ENCODE measurements at regions not wholly inside any gene's neighbourhood (a gene's known extent, or its start where the extent isn't known, plus 50 kb on each side); places are given as distances from the start of the nearest gene placed in this dataset.
"Not testable (repeated sequence)": the region's sequence is repeated elsewhere in the genome, so short reads cannot be mapped to it uniquely, and the experiment has no call there.

GRCh38 chr1:172845865-172846264, 187.0 kb downstream of the FASLG start:
- intact Hi-C loops (cut with micrococcal nuclease), result loop anchor here (1.0 kb wide), 1 partner anchor 21 kb away; no protein-coding TSS in a partner anchor
- H3K4me3 Mint-ChIP-seq, result no peak overlapping the region
- H3K36me3 Mint-ChIP-seq (ENCODE audit: low read depth), result no peaks in the 10 kb centered on the region
- no peak overlapping the region for H3K27ac Mint-ChIP-seq
- no peak for DNase-seq
- peaks cover 4% of the 10 kb centered on the region for H3K9me3 Mint-ChIP-seq
- H3K4me1 Mint-ChIP-seq (ENCODE audit: low read depth), result peaks cover 16% of the 10 kb centered on the region
- CTCF ChIA-PET, result no interaction called here
- peaks cover 28% of the 10 kb centered on the region for H3K27me3 Mint-ChIP-seq (ENCODE audit: low read depth)

GRCh38 chr1:172847814-172848213, 188.9 kb downstream of the FASLG start:
- CTCF ChIA-PET; DNase-seq; H3K36me3 Mint-ChIP-seq (ENCODE audit: low read depth); H3K9me3 Mint-ChIP-seq; H3K4me3 Mint-ChIP-seq; H3K27ac Mint-ChIP-seq; intact Hi-C loops (cut with micrococcal nuclease): not testable (repeated sequence)
- Mint-ChIP-seq H3K27me3 (ENCODE audit: low read depth) (peaks cover 16% of the 10 kb centered on the region), H3K4me1 (ENCODE audit: low read depth) (peaks cover 16% of the 10 kb centered on the region)

- CTCF ChIA-PET, result interaction anchor here (0.6 to 1.1 kb wide), 3 partner anchors 43 to 522 kb away, joined by 3 to 4 read pairs (median 4); no protein-coding TSS in a partner anchor
- no peak overlapping the region for H3K27ac Mint-ChIP-seq
- H3K27me3 Mint-ChIP-seq (ENCODE audit: low read depth), result peaks cover 10% of the 10 kb centered on the region
- DNase-seq, result no peak
- intact Hi-C loops (cut with micrococcal nuclease), result no loop called here
- H3K4me3 Mint-ChIP-seq, result no peak overlapping the region
- no peaks in the 10 kb centered on the region for H3K36me3 Mint-ChIP-seq (ENCODE audit: low read depth)
- H3K4me1 Mint-ChIP-seq (ENCODE audit: low read depth), result peaks cover 14% of the 10 kb centered on the region
- peaks cover 4% of the 10 kb centered on the region for H3K9me3 Mint-ChIP-seq
These were observed 190.8 kb downstream of the FASLG start for GRCh38 chr1:172849653-172850052.

GRCh38 chr1:172851077-172851476, 192.2 kb downstream of the FASLG start:
- intact Hi-C loops (cut with micrococcal nuclease), result no loop called here

GRCh38 chr1:172851856-172852255, 193.0 kb downstream of the FASLG start:
- peaks cover 5% of the 10 kb centered on the region for H3K27me3 Mint-ChIP-seq (ENCODE audit: low read depth)
- no peaks in the 10 kb centered on the region for H3K36me3 Mint-ChIP-seq (ENCODE audit: low read depth)
- intact Hi-C loops (cut with micrococcal nuclease), result no loop called here
- no peak for DNase-seq
- CTCF ChIA-PET, result no interaction called here
- H3K9me3 Mint-ChIP-seq, result peaks cover 4% of the 10 kb centered on the region
- no peaks in the 10 kb centered on the region for H3K4me1 Mint-ChIP-seq (ENCODE audit: low read depth)
- H3K4me3 Mint-ChIP-seq, result no peak overlapping the region
- no peak overlapping the region for H3K27ac Mint-ChIP-seq

More at GRCh38 chr1:172851077-172851476, 192.2 kb downstream of the FASLG start:
- H3K36me3 Mint-ChIP-seq (ENCODE audit: low read depth), result no peaks in the 10 kb centered on the region
- no peak for DNase-seq
- H3K4me3 Mint-ChIP-seq, result no peak overlapping the region
- H3K27ac Mint-ChIP-seq, result no peak overlapping the region
- H3K9me3 Mint-ChIP-seq, result peaks cover 4% of the 10 kb centered on the region
- CTCF ChIA-PET, result interaction anchor here (0.9 to 1.3 kb wide), 2 partner anchors 14 to 25 kb away, joined by 3 to 4 read pairs; no protein-coding TSS in a partner anchor
- H3K27me3 Mint-ChIP-seq (ENCODE audit: low read depth), result peaks cover 6% of the 10 kb centered on the region
- peaks cover 2% of the 10 kb centered on the region for H3K4me1 Mint-ChIP-seq (ENCODE audit: low read depth)

- H3K9me3 Mint-ChIP-seq; H3K4me1 Mint-ChIP-seq (ENCODE audit: low read depth); H3K27me3 Mint-ChIP-seq (ENCODE audit: low read depth); intact Hi-C loops (cut with micrococcal nuclease); H3K4me3 Mint-ChIP-seq; DNase-seq; H3K27ac Mint-ChIP-seq; H3K36me3 Mint-ChIP-seq (ENCODE audit: low read depth): not testable (repeated sequence)
- CTCF ChIA-PET, result interaction anchor here (0.6 kb wide), 1 partner anchor 106 kb away, joined by 3 read pairs; no protein-coding TSS in a partner anchor
These were observed 194.8 kb downstream of the TNFSF18 start for GRCh38 chr1:172855983-172856382.

GRCh38 chr1:172863031-172863430, 187.7 kb downstream of the TNFSF18 start:
- peaks cover 2% of the 10 kb centered on the region for H3K27me3 Mint-ChIP-seq (ENCODE audit: low read depth)
- intact Hi-C loops (cut with micrococcal nuclease), result no loop called here
- CTCF ChIA-PET, result interaction anchor here (0.7 to 1.6 kb wide), 3 partner anchors 36 to 647 kb away, joined by 3 to 5 read pairs (median 5); no protein-coding TSS in a partner anchor
- DNase-seq, result no peak
- no peak overlapping the region for H3K27ac Mint-ChIP-seq
- H3K4me3 Mint-ChIP-seq, result no peak overlapping the region
- H3K36me3 Mint-ChIP-seq (ENCODE audit: low read depth), result no peaks in the 10 kb centered on the region
- peaks cover 5% of the 10 kb centered on the region for H3K4me1 Mint-ChIP-seq (ENCODE audit: low read depth)
- H3K9me3 Mint-ChIP-seq, result peaks cover 2% of the 10 kb centered on the region

- peak; percentile 36 for DNase-seq
- H3K27ac Mint-ChIP-seq, result peak overlapping the region; percentile 34
These were observed 183.4 kb downstream of the TNFSF18 start for GRCh38 chr1:172867216-172867818.

GRCh38 chr1:172870901-172871606, 179.7 kb downstream of the TNFSF18 start:
- peaks cover 24% of the 10 kb centered on the region for H3K27me3 Mint-ChIP-seq (ENCODE audit: low read depth)
- no peak overlapping the region for H3K4me3 Mint-ChIP-seq
- CTCF ChIA-PET, result no interaction called here
- no peak for DNase-seq
- no peak overlapping the region for H3K27ac Mint-ChIP-seq
- no peaks in the 10 kb centered on the region for H3K9me3 Mint-ChIP-seq
- intact Hi-C loops (cut with micrococcal nuclease), result loop anchor here (1.0 to 5.0 kb wide), 4 partner anchors 24 to 996 kb away; partner anchors contain the start of genes GAS5 and ZBTB37
- H3K4me1 Mint-ChIP-seq (ENCODE audit: low read depth), result peaks cover 32% of the 10 kb centered on the region
- H3K36me3 Mint-ChIP-seq (ENCODE audit: low read depth), result no peaks in the 10 kb centered on the region

More at GRCh38 chr1:172867216-172867818, 183.4 kb downstream of the TNFSF18 start:
- CTCF ChIA-PET, result interaction anchor here (0.6 to 1.4 kb wide), 3 partner anchors 28 to 87 kb away, joined by 6 to 7 read pairs (median 6); no protein-coding TSS in a partner anchor
- peaks cover 24% of the 10 kb centered on the region for H3K4me1 Mint-ChIP-seq (ENCODE audit: low read depth)
- intact Hi-C loops (cut with micrococcal nuclease), result loop anchor here (1.0 to 5.0 kb wide), 15 partner anchors 8 to 529 kb away; partner anchors contain the start of genes SUCO and TNFSF4
- peaks cover 18% of the 10 kb centered on the region for H3K27me3 Mint-ChIP-seq (ENCODE audit: low read depth)
- H3K9me3 Mint-ChIP-seq, result no peaks in the 10 kb centered on the region
- H3K36me3 Mint-ChIP-seq (ENCODE audit: low read depth), result no peaks in the 10 kb centered on the region
- H3K4me3 Mint-ChIP-seq, result no peak overlapping the region

GRCh38 chr1:172874950-172875349, 175.8 kb downstream of the TNFSF18 start:
- CTCF ChIA-PET, result no interaction called here
- Mint-ChIP-seq H3K9me3 (no peaks in the 10 kb centered on the region), H3K27ac (no peak overlapping the region), H3K4me3 (no peak overlapping the region), H3K36me3 (ENCODE audit: low read depth) (no peaks in the 10 kb centered on the region), H3K27me3 (ENCODE audit: low read depth) (peaks cover 29% of the 10 kb centered on the region), H3K4me1 (ENCODE audit: low read depth) (peaks cover 26% of the 10 kb centered on the region)
- intact Hi-C loops (cut with micrococcal nuclease), result loop anchor here (1.0 to 5.0 kb wide), 6 partner anchors 8 to 992 kb away; partner anchors contain the start of genes GAS5 and ZBTB37
- peak; percentile 46 for DNase-seq

GRCh38 chr1:172875892-172876291, 174.8 kb downstream of the TNFSF18 start:
- no peak overlapping the region for H3K27ac Mint-ChIP-seq
- no peak for DNase-seq
- H3K36me3 Mint-ChIP-seq (ENCODE audit: low read depth), result no peaks in the 10 kb centered on the region
- peaks cover 19% of the 10 kb centered on the region for H3K4me1 Mint-ChIP-seq (ENCODE audit: low read depth)
- H3K27me3 Mint-ChIP-seq (ENCODE audit: low read depth), result peaks cover 28% of the 10 kb centered on the region
- no peaks in the 10 kb centered on the region for H3K9me3 Mint-ChIP-seq
- CTCF ChIA-PET, result no interaction called here
- no peak overlapping the region for H3K4me3 Mint-ChIP-seq
- intact Hi-C loops (cut with micrococcal nuclease), result loop anchor here (1.0 to 2.0 kb wide), 5 partner anchors 9 to 237 kb away; no protein-coding TSS in a partner anchor

- no peaks in the 10 kb centered on the region for H3K9me3 Mint-ChIP-seq
- peaks cover 31% of the 10 kb centered on the region for H3K27me3 Mint-ChIP-seq (ENCODE audit: low read depth)
- H3K4me3 Mint-ChIP-seq, result no peak overlapping the region
- peaks cover 14% of the 10 kb centered on the region for H3K4me1 Mint-ChIP-seq (ENCODE audit: low read depth)
- H3K36me3 Mint-ChIP-seq (ENCODE audit: low read depth), result no peaks in the 10 kb centered on the region
- DNase-seq, result no peak
- no peak overlapping the region for H3K27ac Mint-ChIP-seq
- intact Hi-C loops (cut with micrococcal nuclease), result no loop called here
- CTCF ChIA-PET, result interaction anchor here (0.7 kb wide), 1 partner anchor 318 kb away, joined by 3 read pairs; no protein-coding TSS in a partner anchor
These were observed 168.4 kb downstream of the TNFSF18 start for GRCh38 chr1:172882385-172882784.
